Thyroid gland (tissue), 4 donors: ENCODE measurements at regions not wholly inside any gene's neighbourhood (a gene's known extent, or its start where the extent isn't known, plus 50 kb on each side); places are given as distances from the start of the nearest gene placed in this dataset.
A peak's percentile ranks its signal among the peaks of the same experiment; 100 is the strongest.

Experiments
- DNase-seq, 2 donors: peaks; one replicate each; pipeline ENCODE4 v3.0.0-alpha.2; 2019
- H3K27ac ChIP-seq, 3 donors: fragments of 200-600 bp; sonication (generic); 1 replicate in 2 of 3; 2 replicates in 1 of 3; pipeline ENCODE4 v1.5.1; 2016 to 2019; ENCODE audit warnings: mild to moderate bottlenecking in 1 of 3, moderate library complexity in 1 of 3
- H3K27me3 ChIP-seq: fragments of 200-600 bp; sonication (generic); one replicate; pipeline ENCODE4 v1.5.1; 2019
- H3K36me3 ChIP-seq, 2 donors: fragments of 200-600 bp; sonication (generic); one replicate each; pipeline ENCODE4 v1.5.1; 2016 to 2019
- H3K4me1 ChIP-seq, 2 donors: fragments of 200-600 bp; sonication (generic); one replicate each; pipeline ENCODE4 v1.5.1; 2017 to 2019
- H3K4me3 ChIP-seq, 3 donors: fragments of 200-600 bp; sonication (generic); replicated peaks in 1 of 3; 1 replicate in 2 of 3; 2 replicates in 1 of 3; pipeline ENCODE4 v1.5.1; 2016; ENCODE audit warnings: mild to moderate bottlenecking in 1 of 3
- H3K9me3 ChIP-seq: fragments of 200-600 bp; sonication (generic); one replicate; pipeline ENCODE4 v1.5.1; 2017
- POLR2A ChIP-seq, 2 donors: fragments of 450-650 bp; IDR thresholded peaks; one replicate each; pipeline ENCODE4 v1.6.1; 2017; ENCODE audit warnings: antibody characterized with exemption in 2 of 2, mild to moderate bottlenecking in 2 of 2, moderate library complexity in 1 of 2
- WGBS, 2 donors: methylation state at CpG; one replicate each; pipeline ENCODE4 v1.1.5; 2017; 5-methylcytosine and 5-hydroxymethylcytosine counted together
- intact Hi-C: fragments of 100-400 bp; cut with DNase I; formaldehyde crosslinking; loops from one replicate; pipeline ENCODE4 v1.15.1; 2023
- TF ChIP-seq, protein P1 (sequence below), 6 experiments: fragments of 200-600 bp in 3 of 6; fragments of 450-650 bp in 3 of 6; sonication (generic) in 3 of 6; IDR thresholded peaks; one replicate each; pipeline ENCODE4 v1.5.1; 2016 to 2019; ENCODE audit warnings: antibody characterized with exemption in 6 of 6, mild to moderate bottlenecking in 2 of 6, inconsistent platforms in 1 of 6, moderate library complexity in 1 of 6

DNA sequence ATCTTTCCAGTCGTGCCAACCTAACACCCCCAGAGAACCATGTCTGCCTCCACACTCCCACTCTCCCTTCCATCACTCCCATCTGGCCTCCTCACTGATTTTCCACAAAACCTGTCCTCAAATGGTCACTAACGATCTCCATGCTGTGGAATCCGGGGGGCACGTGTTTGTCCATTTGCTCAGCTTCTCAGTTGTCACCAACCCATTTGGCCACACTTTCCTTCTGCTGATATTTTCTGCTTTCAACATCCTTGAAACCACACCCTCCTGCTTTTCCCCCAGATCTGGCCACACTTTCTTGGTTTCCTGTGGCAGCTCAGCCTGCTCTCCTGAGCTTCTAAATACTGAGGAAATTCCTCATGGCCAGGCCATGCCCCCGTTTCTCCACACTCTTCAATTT is 257.2 kb upstream of the NSMCE3 start:
- no peaks in the 10 kb centered on the region for H3K27me3 ChIP-seq
- DNase-seq: no peak
- no peak overlapping the region for H3K4me3 ChIP-seq
- peaks cover 7 to 17% of the 10 kb centered on the region in 2 donors for H3K4me1 ChIP-seq
- 80 to 86% methylated on average over 5 of the region's 5 CpGs for WGBS, 2 donors
- no peak overlapping the region for H3K27ac ChIP-seq
- no peaks in the 10 kb centered on the region for H3K36me3 ChIP-seq
- TF ChIP-seq, protein P1, sequence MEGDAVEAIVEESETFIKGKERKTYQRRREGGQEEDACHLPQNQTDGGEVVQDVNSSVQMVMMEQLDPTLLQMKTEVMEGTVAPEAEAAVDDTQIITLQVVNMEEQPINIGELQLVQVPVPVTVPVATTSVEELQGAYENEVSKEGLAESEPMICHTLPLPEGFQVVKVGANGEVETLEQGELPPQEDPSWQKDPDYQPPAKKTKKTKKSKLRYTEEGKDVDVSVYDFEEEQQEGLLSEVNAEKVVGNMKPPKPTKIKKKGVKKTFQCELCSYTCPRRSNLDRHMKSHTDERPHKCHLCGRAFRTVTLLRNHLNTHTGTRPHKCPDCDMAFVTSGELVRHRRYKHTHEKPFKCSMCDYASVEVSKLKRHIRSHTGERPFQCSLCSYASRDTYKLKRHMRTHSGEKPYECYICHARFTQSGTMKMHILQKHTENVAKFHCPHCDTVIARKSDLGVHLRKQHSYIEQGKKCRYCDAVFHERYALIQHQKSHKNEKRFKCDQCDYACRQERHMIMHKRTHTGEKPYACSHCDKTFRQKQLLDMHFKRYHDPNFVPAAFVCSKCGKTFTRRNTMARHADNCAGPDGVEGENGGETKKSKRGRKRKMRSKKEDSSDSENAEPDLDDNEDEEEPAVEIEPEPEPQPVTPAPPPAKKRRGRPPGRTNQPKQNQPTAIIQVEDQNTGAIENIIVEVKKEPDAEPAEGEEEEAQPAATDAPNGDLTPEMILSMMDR (IDR thresholded peaks at IDR 0.05): no peak
- no peak for TF ChIP-seq POLR2A (IDR thresholded peaks at IDR 0.05)
- intact Hi-C loops: no loop called here
- no peaks in the 10 kb centered on the region for H3K9me3 ChIP-seq

- Histone ChIP-seq H3K4me3 (no peak overlapping the region), H3K36me3 (no peaks in the 10 kb centered on the region), H3K27me3 (no peaks in the 10 kb centered on the region), H3K9me3 (no peaks in the 10 kb centered on the region), H3K4me1 (no peaks in the 10 kb centered on the region), H3K27ac (no peak overlapping the region)
- 78 to 86% methylated on average over 7 of the region's 7 CpGs for WGBS, 2 donors
- intact Hi-C loops: no loop called here
- no peak for DNase-seq
- TF ChIP-seq, protein P1 (IDR thresholded peaks at IDR 0.05): no peak
- no peak for TF ChIP-seq POLR2A (IDR thresholded peaks at IDR 0.05)
Measured at GRCh38 chr15:29522373-29523276, 253.0 kb upstream of the NSMCE3 start.

DNA sequence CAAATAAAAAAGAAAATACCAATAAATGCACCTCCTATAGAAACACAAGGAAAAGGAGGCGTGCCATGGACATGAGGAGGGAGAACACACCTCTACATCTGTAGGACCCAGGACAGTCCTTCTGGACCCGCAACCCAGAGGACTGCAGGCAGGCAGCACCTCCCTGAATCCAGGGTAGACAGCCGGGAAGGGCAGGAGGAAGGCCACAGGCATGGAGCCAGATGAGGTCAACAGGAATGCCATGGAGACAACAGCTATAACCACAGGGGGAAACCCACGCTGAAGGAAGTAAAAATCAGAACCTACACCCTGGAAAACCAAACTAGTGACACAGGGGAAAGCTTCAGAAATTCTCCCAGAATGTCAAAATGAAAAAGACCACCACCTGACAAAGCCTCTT is 248.8 kb upstream of the NSMCE3 start:
- TF ChIP-seq POLR2A (IDR thresholded peaks at IDR 0.05): no peak
- TF ChIP-seq, protein P1 (IDR thresholded peaks at IDR 0.05): no peak
- Histone ChIP-seq H3K9me3 (no peaks in the 10 kb centered on the region), H3K4me3 (no peak overlapping the region), H3K27ac (no peak overlapping the region), H3K4me1 (no peaks in the 10 kb centered on the region), H3K27me3 (no peaks in the 10 kb centered on the region), H3K36me3 (no peaks in the 10 kb centered on the region)
- WGBS, 2 donors: 70 to 76% methylated on average over 4 of the region's 4 CpGs
- peak in 1 of 2 donors; percentile 27 for DNase-seq
- intact Hi-C loops: no loop called here

DNA sequence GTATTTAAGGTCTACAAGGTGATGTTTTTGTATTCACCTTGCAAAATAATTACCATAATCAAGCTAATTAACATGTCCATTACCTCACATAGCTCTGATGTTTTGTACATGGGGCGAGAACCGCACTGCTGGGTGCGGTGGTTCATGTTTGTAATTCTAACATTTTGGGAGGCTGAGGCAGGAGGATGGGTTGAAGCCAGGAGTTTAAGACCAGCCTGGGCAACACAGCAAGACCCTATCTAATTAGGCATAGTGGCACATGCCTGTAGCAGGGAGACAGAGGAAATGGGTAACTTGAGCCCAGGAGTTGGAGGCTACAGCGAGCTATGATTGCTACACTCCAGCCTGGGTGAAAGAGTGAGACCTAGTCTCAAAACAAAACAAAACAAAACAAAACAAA is 248.2 kb upstream of the NSMCE3 start:
- WGBS, 2 donors: 95% methylated on average over 4 of the region's 4 CpGs

GRCh38 chr15:29516929-29517328 is 247.3 kb upstream of the NSMCE3 start:
- Histone ChIP-seq H3K36me3 (no peaks in the 10 kb centered on the region), H3K4me3 (no peak overlapping the region), H3K4me1 (no peaks in the 10 kb centered on the region), H3K27me3 (no peaks in the 10 kb centered on the region), H3K9me3 (no peaks in the 10 kb centered on the region), H3K27ac (no peak overlapping the region)
- intact Hi-C loops: no loop called here
- DNase-seq: no peak
- 63 to 87% methylated on average over 3 of the region's 3 CpGs for WGBS, 2 donors
- TF ChIP-seq POLR2A (IDR thresholded peaks at IDR 0.05): no peak
- TF ChIP-seq, protein P1 (IDR thresholded peaks at IDR 0.05): no peak

More for the DNA sequence above, 248.2 kb upstream of the NSMCE3 start:
- no peaks in the 10 kb centered on the region for H3K27me3 ChIP-seq
- H3K4me1 ChIP-seq: no peaks in the 10 kb centered on the region
- H3K4me3 ChIP-seq: no peak overlapping the region
- TF ChIP-seq, protein P1 (IDR thresholded peaks at IDR 0.05): no peak
- no peak for TF ChIP-seq POLR2A (IDR thresholded peaks at IDR 0.05)
- H3K9me3 ChIP-seq: no peaks in the 10 kb centered on the region
- H3K36me3 ChIP-seq: no peaks in the 10 kb centered on the region
- no peak overlapping the region for H3K27ac ChIP-seq
- DNase-seq: no peak
- intact Hi-C loops: no loop called here
